HCT116 (cell line): ENCODE measurements at regions not wholly inside any gene's neighbourhood (a gene's known extent, or its start where the extent isn't known, plus 50 kb on each side); places are given as distances from the start of the nearest gene placed in this dataset.

Experiments
- ATAC-seq: fragments of 200-7000 bp; cut with Tn5 transposase; 2 replicates; pipeline ENCODE4 v1.9.1; 2020; ENCODE audit warnings: mild to moderate bottlenecking, moderate library complexity
- BruUV-seq: library from RNA; stranded (reverse); fragments of 400-500 nt; replicated peaks from 2 replicates; lab custom pipeline; 2021; lab: Mats Ljungman, UMichigan
- CTCF ChIA-PET: fragments of 300-600 bp; sonication (Branson Sonifier 250); formaldehyde crosslinking; loops from one replicate; lab custom pipeline; 2021; ENCODE audit warnings: antibody characterized with exemption; lab: Charles Lee
- POLR2A ChIA-PET: fragments of 300-600, 350-600 bp; sonication (Branson Sonifier 250); formaldehyde crosslinking; loops from one replicate; lab custom pipeline; 2021; ENCODE audit warnings: antibody characterized with exemption; lab: Charles Lee
- RAD21 ChIA-PET, 2 experiments: fragments of 300-600 bp; sonication (Branson Sonifier 250); formaldehyde crosslinking; loops; one replicate each; lab custom pipeline; 2023; ENCODE audit warnings: low total read pairs in 2 of 2; ENCODE audit not compliant: uncharacterized antibody in 2 of 2, unreplicated experiment in 2 of 2, low non-redundant PET in 1 of 2; lab: Charles Lee
- DNase-seq: peaks from one replicate; pipeline ENCODE4 v3.0.0-alpha.2; 2010; ENCODE audit warnings: low read depth, low spot score
- H2AFZ ChIP-seq: fragments of 200-600 bp; shearing (Covaris generic), sonication (generic); 2 replicates; pipeline ENCODE4 v1.6.1; 2017; ENCODE audit warnings: low read depth, mixed run types, mixed read lengths, antibody characterized with exemption, low read length; ENCODE audit not compliant: poor library complexity, severe bottlenecking
- H3K27ac ChIP-seq: 2 replicates; pipeline ENCODE4 v1.5.1; 2012; ENCODE audit warnings: low read depth, low read length
- H3K27me3 ChIP-seq: fragments of 200-600 bp; sonication (generic); 2 replicates; pipeline ENCODE4 v1.6.1; 2016; ENCODE audit warnings: mixed run types, low read length, mixed read lengths; ENCODE audit not compliant: insufficient read depth
- H3K36me3 ChIP-seq, 2 experiments: fragments of 200-500 bp in 1 of 2; fragments of 200-600 bp in 1 of 2; sonication (Bioruptor generic) in 1 of 2; sonication (generic) in 1 of 2; 2 replicates each; pipeline versions ENCODE4 v1.5.1 to v1.6.1; 2014 to 2016; ENCODE audit warnings: low read length in 2 of 2, inconsistent platforms in 1 of 2, mixed read lengths in 1 of 2, mixed run types in 1 of 2; ENCODE audit not compliant: insufficient read depth in 2 of 2, control insufficient read depth in 1 of 2
- H3K4me1 ChIP-seq, 2 experiments: fragments of 200-600 bp in 1 of 2; sonication (generic) in 1 of 2; 2 replicates each; pipeline versions ENCODE4 v1.5.1 to v1.6.1; 2012 to 2017; ENCODE audit warnings: low read length in 2 of 2, inconsistent platforms in 1 of 2, mild to moderate bottlenecking in 1 of 2, mixed read lengths in 1 of 2, mixed run types in 1 of 2, moderate library complexity in 1 of 2; ENCODE audit not compliant: insufficient read depth in 2 of 2, control insufficient read depth in 1 of 2
- H3K4me2 ChIP-seq: fragments of 200-600 bp; sonication (generic); 2 replicates; pipeline ENCODE4 v1.6.1; 2017; ENCODE audit warnings: mixed run types, low read length, mixed read lengths
- H3K4me3 ChIP-seq, 2 experiments: fragments of 200-600 bp in 1 of 2; sonication (generic) in 1 of 2; replicated peaks in 1 of 2; 2 replicates each; pipeline ENCODE4 v1.5.1; 2011 to 2016; ENCODE audit warnings: low read length in 2 of 2, control low read depth in 1 of 2, low read depth in 1 of 2, mild to moderate bottlenecking in 1 of 2, mixed read lengths in 1 of 2, mixed run types in 1 of 2
- H3K79me2 ChIP-seq: fragments of 200-600 bp; sonication (generic); 2 replicates; pipeline ENCODE4 v1.6.1; 2017; ENCODE audit warnings: mild to moderate bottlenecking, mixed run types, low read length, moderate library complexity, mixed read lengths; ENCODE audit not compliant: insufficient read depth
- H3K9ac ChIP-seq: fragments of 200-600 bp; sonication (generic); 2 replicates; pipeline ENCODE4 v1.6.1; 2016; ENCODE audit warnings: low read length, mixed read lengths
- H3K9me2 ChIP-seq: fragments of 200-600 bp; sonication (generic), shearing (Covaris generic); 2 replicates; pipeline ENCODE4 v1.6.1; 2017; ENCODE audit warnings: mixed run types, mild to moderate bottlenecking, moderate library complexity; ENCODE audit not compliant: insufficient read depth
- H3K9me3 ChIP-seq, 2 experiments: fragments of 200-500 bp in 1 of 2; fragments of 200-600 bp in 1 of 2; sonication (Bioruptor generic) in 1 of 2; sonication (generic) in 1 of 2; 2 replicates each; pipeline ENCODE4 v1.6.1; 2014 to 2017; ENCODE audit warnings: low read length in 2 of 2, mixed read lengths in 2 of 2, inconsistent platforms in 1 of 2, low read depth in 1 of 2, mild to moderate bottlenecking in 1 of 2, mixed run types in 1 of 2, moderate library complexity in 1 of 2; ENCODE audit not compliant: control insufficient read depth in 1 of 2, insufficient read depth in 1 of 2
- H4K20me1 ChIP-seq: fragments of 200-600 bp; sonication (generic), shearing (Covaris generic); 2 replicates; pipeline ENCODE4 v1.6.1; 2017; ENCODE audit warnings: mixed run types, mild to moderate bottlenecking, moderate library complexity; ENCODE audit not compliant: insufficient read depth
- ATF3 ChIP-seq: IDR thresholded peaks from 2 replicates; pipeline ENCODE4 v1.6.1; 2012
- CBX3 ChIP-seq: IDR thresholded peaks from 2 replicates; pipeline ENCODE4 v1.6.1; 2012; ENCODE audit warnings: low read depth
- EGR1 ChIP-seq: IDR thresholded peaks from 2 replicates; pipeline ENCODE4 v1.6.1; 2012; ENCODE audit warnings: low read depth
- EZH2 ChIP-seq: fragments of 200-600 bp; sonication (generic); IDR thresholded peaks from 2 replicates; pipeline ENCODE4 v1.6.1; 2017; ENCODE audit warnings: antibody characterized with exemption, mixed run types
- JUND ChIP-seq: IDR thresholded peaks from 2 replicates; pipeline ENCODE4 v1.6.1; 2012
- MAX ChIP-seq: IDR thresholded peaks from 2 replicates; pipeline ENCODE4 v1.6.1; 2012
- RAD21 ChIP-seq: IDR thresholded peaks from 2 replicates; pipeline ENCODE4 v1.6.1; 2012; ENCODE audit warnings: low read depth, mild to moderate bottlenecking
- SIN3A ChIP-seq: IDR thresholded peaks from 2 replicates; pipeline ENCODE4 v1.6.1; 2012; ENCODE audit warnings: low read depth
- YY1 ChIP-seq: IDR thresholded peaks from 2 replicates; pipeline ENCODE4 v1.6.1; 2011; ENCODE audit warnings: low read length, low read depth, moderate library complexity, mild to moderate bottlenecking; ENCODE audit not compliant: insufficient replicate concordance; ENCODE audit errors: extremely low read depth
- ZFX ChIP-seq: fragments of 450-650 bp; IDR thresholded peaks from 2 replicates; pipeline ENCODE4 v1.6.1; 2017
- ZNF274 ChIP-seq: fragments of 200-500 bp; sonication (Bioruptor generic); IDR thresholded peaks from 2 replicates; pipeline ENCODE4 v1.6.1; 2014; ENCODE audit warnings: mild to moderate bottlenecking, low read depth, low read length, inconsistent platforms
- intact Hi-C: fragments of 100-400 bp; cut with micrococcal nuclease; formaldehyde crosslinking; loops from 2 replicates; pipeline ENCODE4 v1.10.0; 2022

- H3K9ac ChIP-seq, result no peak overlapping the region
- no peaks in the 10 kb centered on the region for H3K36me3 ChIP-seq
- intact Hi-C loops, result no loop called here
- ChIA-PET RAD21 (no interaction called here), CTCF (no interaction called here), POLR2A (no interaction called here)
- no peak overlapping the region for H2AFZ ChIP-seq
- H3K4me2 ChIP-seq, result no peak overlapping the region
- no peaks in the 10 kb centered on the region for H3K9me2 ChIP-seq
- H3K27ac ChIP-seq, result no peak overlapping the region
- peaks cover 5% of the 10 kb centered on the region for H3K27me3 ChIP-seq
- no peak overlapping the region for H3K4me3 ChIP-seq
- no peaks in the 10 kb centered on the region for H4K20me1 ChIP-seq
- BruUV-seq, result no TSS peak
- H3K9me3 ChIP-seq, result no peaks in the 10 kb centered on the region
- ATAC-seq (no peak), DNase-seq (no peak)
- H3K79me2 ChIP-seq, result no peaks in the 10 kb centered on the region
- no peak for TF ChIP-seq RAD21
- TF ChIP-seq CBX3, result no peak
- no peak for TF ChIP-seq EZH2
- no peak for TF ChIP-seq ZFX
- TF ChIP-seq YY1, result no peak
- TF ChIP-seq ATF3, result no peak
- no peak for TF ChIP-seq SIN3A
- TF ChIP-seq EGR1, result no peak
- no peak for TF ChIP-seq ZNF274
- H3K4me1 ChIP-seq, result no peaks in the 10 kb centered on the region
These were observed 680.9 kb downstream of the SATB2 start for GRCh38 chr2:198776616-198777406.

- ChIA-PET CTCF (no interaction called here), RAD21 (no interaction called here), POLR2A (no interaction called here)
- H3K27ac ChIP-seq, result no peak overlapping the region
- no peak for DNase-seq
- intact Hi-C loops, result no loop called here
- H3K79me2 ChIP-seq, result no peaks in the 10 kb centered on the region
- no peak overlapping the region for H3K4me3 ChIP-seq
- no peak overlapping the region for H3K4me2 ChIP-seq
- no peak for TF ChIP-seq ATF3
- no peak for TF ChIP-seq ZFX
- no peak for TF ChIP-seq EZH2
- no peak for TF ChIP-seq JUND
- no peak for TF ChIP-seq MAX
- H4K20me1 ChIP-seq, result no peaks in the 10 kb centered on the region
- no peaks in the 10 kb centered on the region for H3K4me1 ChIP-seq
- H3K9me2 ChIP-seq, result no peaks in the 10 kb centered on the region
- no peaks in the 10 kb centered on the region for H3K36me3 ChIP-seq
- H2AFZ ChIP-seq, result no peak overlapping the region
- no peak overlapping the region for H3K9ac ChIP-seq
- no TSS peak for BruUV-seq
- H3K9me3 ChIP-seq, result no peaks in the 10 kb centered on the region
- H3K27me3 ChIP-seq, result peaks cover 7% of the 10 kb centered on the region
- no peak for ATAC-seq
These were observed 682.0 kb downstream of the SATB2 start for GRCh38 chr2:198775737-198776136.
